Heart right ventricle (tissue), 16 donors: ENCODE measurements at regions not wholly inside any gene's neighbourhood (a gene's known extent, or its start where the extent isn't known, plus 50 kb on each side); places are given as distances from the start of the nearest gene placed in this dataset.
"Not testable (repeated sequence)": the region's sequence is repeated elsewhere in the genome, so short reads cannot be mapped to it uniquely, and the experiment has no call there.

Experiments
- ATAC-seq, 8 donors: fragments of 200-7000 bp; cut with Tn5 transposase; one replicate each; pipeline ENCODE4 v1.9.1; 2020; ENCODE audit warnings: mild to moderate bottlenecking in 8 of 8, moderate library complexity in 8 of 8, moderate number of reproducible peaks in 1 of 8
- DNase-seq, 2 donors: peaks; one replicate each; pipeline ENCODE4 v3.0.0-alpha.2; 2020
- H3K27ac ChIP-seq, 10 donors: fragments of 200-600 bp; sonication (generic) in 2 of 10; one replicate each; pipeline versions ENCODE4 v1.5.0 to v1.8.0; 2020 to 2022; ENCODE audit warnings: mild to moderate bottlenecking in 3 of 10
- H3K27me3 ChIP-seq, 7 donors: fragments of 200-600 bp; one replicate each; pipeline ENCODE4 v1.8.0; 2021 to 2022; ENCODE audit warnings: mild to moderate bottlenecking in 2 of 7
- H3K36me3 ChIP-seq, 9 donors: fragments of 200-600 bp; sonication (generic) in 1 of 9; one replicate each; pipeline versions ENCODE4 v1.5.0 to v1.8.0; 2020 to 2022; ENCODE audit warnings: mild to moderate bottlenecking in 2 of 9
- H3K4me1 ChIP-seq, 9 donors: fragments of 200-600 bp; sonication (generic) in 1 of 9; one replicate each; pipeline versions ENCODE4 v1.5.0 to v1.8.0; 2020 to 2022; ENCODE audit warnings: mild to moderate bottlenecking in 4 of 9
- H3K4me3 ChIP-seq, 10 donors: fragments of 200-600 bp; sonication (generic) in 2 of 10; one replicate each; pipeline versions ENCODE4 v1.5.0 to v1.8.0; 2020 to 2022; ENCODE audit warnings: mild to moderate bottlenecking in 7 of 10, moderate library complexity in 2 of 10
- H3K9me3 ChIP-seq, 11 donors: fragments of 200-600 bp in 10 of 11; sonication (generic) in 2 of 11; one replicate each; pipeline versions ENCODE4 v1.5.0 to v1.8.0; 2013 to 2022; ENCODE audit warnings: mild to moderate bottlenecking in 2 of 11, control low read depth in 1 of 11, moderate library complexity in 1 of 11
- WGBS, 2 donors: extraction: QIAGEN DNeasy Blood & Tissue Kit; methylation state at CpG; one replicate each; pipeline ENCODE4 v1.1.7; 2013; ENCODE audit warnings: inconsistent platforms in 1 of 2; 5-methylcytosine and 5-hydroxymethylcytosine counted together
- intact Hi-C, 10 donors: fragments of 100-400 bp; cut with DNase I; formaldehyde crosslinking; loops; one replicate each; pipeline versions ENCODE4 v1.11.1 to v1.14.2; 2022
- donor health status: Arrhythmogenic right ventricular cardiomyopathy.
- donor health status: ischemic (EF 13 %, LVEDD 7.1; RV severe dilation, severe dysfunction).
- donor health status: healthy with polysubstance abuse.
- donor health status: DM: no; HTN: yes; CAD: no.
- donor health status: DM: no; HTN: no; CAD: no.
- donor health status: ischemic (EF 25% LVEDD 6.9; RV normal size, moderate dysfunction).
- donor health status: ischemic (EF 25% LVEDD 5.7; RV mildly dilated, moderate dysfunction).
- donor health status: healthy.
- donor health status: DM: yes; HTN: yes; CAD: no.
- donor health status: Ischemic cardiomyopathy.
- donor health status: ischemic (EF 35%, LVEDD 5.7; RV mildly dilated, moderate dysfunction).
- donor health status: nonischemic (EF 11% LVEDD 7.7; RV severe dilation, severe dysfunction).
- donor health status: DM: yes; HTN: yes; CAD: no.
- donor health status: PGD.
- donor health status: ischemic (EF 29% LVEDD 5.4; RV normal size, mild dysfunction).
- donor health status: nonischemic (EF 23%, LVEDD 6.1; RV moderate dilation, normal function).

DNA sequence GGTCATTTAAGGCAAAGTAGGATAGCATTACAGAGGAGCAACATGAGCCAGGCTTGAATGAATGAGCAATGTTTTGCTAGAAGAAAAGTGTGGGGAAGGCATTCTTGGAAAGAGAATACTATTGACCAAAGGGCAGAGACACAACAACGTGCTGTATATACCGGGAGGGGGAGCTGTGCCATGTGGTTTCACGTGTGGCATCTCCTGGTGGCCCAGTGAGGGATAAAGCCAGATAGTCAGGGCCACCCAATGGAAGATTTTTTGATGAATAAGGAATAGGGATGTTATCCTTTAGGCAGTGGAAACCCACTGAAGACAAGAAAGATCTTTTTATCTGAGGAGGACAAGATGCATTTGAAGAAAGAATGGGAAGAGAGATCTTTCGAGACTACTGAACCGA lies 90.2 kb downstream of the ATP6V0E2 start:
- intact Hi-C loops, H3K27ac ChIP-seq, H3K4me3 ChIP-seq, H3K36me3 ChIP-seq, ATAC-seq, DNase-seq, H3K27me3 ChIP-seq, H3K4me1 ChIP-seq: not testable (repeated sequence)
- H3K9me3 ChIP-seq = peaks cover 0 to 17% (median 0%) of the 10 kb centered on the region in 11 donors
- 81 to 84% methylated on average over 4 of the region's 5 CpGs for WGBS, 2 donors

DNA sequence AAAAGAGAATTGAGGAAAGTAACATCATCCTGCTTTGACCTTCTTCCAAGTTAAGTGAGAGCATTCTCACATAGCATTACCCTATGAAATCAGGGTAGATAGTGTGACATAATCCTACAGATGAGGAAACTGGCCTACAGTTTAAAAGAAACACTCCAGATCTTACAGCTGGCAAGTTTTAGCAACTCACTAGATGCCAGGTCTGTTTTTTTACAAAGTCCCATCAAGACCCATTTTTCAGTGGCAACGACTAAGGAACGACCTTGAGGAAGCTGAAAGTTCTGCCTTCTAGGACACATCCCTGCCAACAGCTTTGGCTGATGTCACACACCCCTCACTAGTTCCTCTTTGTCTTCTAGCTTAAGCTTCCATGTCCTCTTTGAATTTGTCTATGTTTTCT lies 92.7 kb downstream of the ATP6V0E2 start:
- 66 to 83% methylated on average over 2 of the region's 2 CpGs for WGBS, 2 donors

DNA sequence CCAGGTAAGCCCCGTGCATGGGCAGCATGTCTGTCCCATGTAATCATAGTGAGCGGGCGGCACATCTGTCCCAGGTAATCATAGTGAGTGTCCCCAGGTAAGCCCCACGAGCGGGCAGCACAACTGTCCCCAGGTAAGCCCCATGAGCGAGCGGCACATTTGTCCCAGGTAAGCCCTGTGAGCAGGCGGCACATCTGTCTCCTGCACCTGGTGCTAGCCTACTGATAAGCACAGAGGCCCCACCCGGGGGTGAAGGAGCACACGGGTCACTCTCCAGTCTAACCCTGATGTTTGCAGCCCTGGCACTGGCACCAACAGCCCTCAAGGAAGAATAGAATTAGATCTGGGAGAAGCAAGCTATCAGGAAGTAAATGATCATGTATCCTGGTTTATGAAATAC lies 99.2 kb downstream of the ATP6V0E2 start:
- H3K27me3 ChIP-seq, DNase-seq, H3K4me3 ChIP-seq, H3K27ac ChIP-seq, H3K36me3 ChIP-seq, H3K9me3 ChIP-seq, H3K4me1 ChIP-seq, intact Hi-C loops, ATAC-seq: not testable (repeated sequence)
- WGBS, 2 donors = 85 to 88% methylated on average over 10 of the region's 10 CpGs

More for the DNA sequence above, 92.7 kb downstream of the ATP6V0E2 start:
- H3K4me3 ChIP-seq, intact Hi-C loops, ATAC-seq, H3K27me3 ChIP-seq, DNase-seq, H3K36me3 ChIP-seq, H3K27ac ChIP-seq, H3K9me3 ChIP-seq, H3K4me1 ChIP-seq: not testable (repeated sequence)

DNA sequence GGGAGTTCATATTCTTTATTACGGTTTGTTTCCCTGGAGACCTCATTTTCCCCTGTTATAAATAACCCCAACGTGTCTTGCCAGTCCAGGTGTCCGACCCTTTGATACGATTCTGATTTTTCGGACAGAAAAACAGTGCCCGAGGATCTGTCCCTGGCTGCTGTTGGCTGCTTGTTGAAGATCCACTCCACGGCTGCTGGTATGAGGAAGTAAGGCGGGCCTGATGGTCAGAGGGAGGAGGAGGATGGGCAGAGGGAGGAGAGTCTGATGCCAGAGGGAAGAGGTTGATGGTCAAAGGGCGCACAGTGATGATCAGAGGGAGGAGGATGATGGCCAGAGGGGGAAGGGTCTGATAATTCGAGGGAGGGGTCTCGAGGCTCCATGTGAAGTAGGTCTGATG lies 99.9 kb downstream of the ATP6V0E2 start:
- 80 to 92% methylated on average over 4 to 6 of the region's 11 CpGs for WGBS, 2 donors
- H3K27me3 ChIP-seq, DNase-seq, ATAC-seq, H3K4me1 ChIP-seq, H3K27ac ChIP-seq, H3K4me3 ChIP-seq, H3K9me3 ChIP-seq, H3K36me3 ChIP-seq, intact Hi-C loops: not testable (repeated sequence)

DNA sequence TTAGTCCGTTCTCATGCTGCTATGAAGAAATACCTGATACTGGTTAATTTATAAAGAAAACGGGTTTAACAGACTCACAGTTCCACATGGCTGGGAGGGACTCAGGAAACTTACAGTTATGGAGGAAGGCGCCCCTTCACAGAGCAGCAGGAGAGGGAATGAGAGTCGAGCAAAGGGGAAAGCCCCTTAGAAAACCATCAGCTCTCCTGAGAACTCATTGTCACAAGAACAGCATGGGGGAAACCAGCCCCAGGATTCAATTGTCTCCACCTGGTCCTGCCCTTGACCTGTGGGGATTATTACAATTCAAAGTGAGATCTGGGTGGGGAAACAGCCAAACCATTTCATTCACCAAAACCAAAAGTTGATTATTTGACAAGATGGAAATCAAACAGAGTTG lies 101.8 kb downstream of the ATP6V0E2 start:
- H3K27ac ChIP-seq, ATAC-seq, H3K4me3 ChIP-seq, intact Hi-C loops, H3K27me3 ChIP-seq, H3K9me3 ChIP-seq, H3K4me1 ChIP-seq, H3K36me3 ChIP-seq, DNase-seq: not testable (repeated sequence)
- 41 to 53% methylated on average over 4 of the region's 4 CpGs for WGBS, 2 donors

DNA sequence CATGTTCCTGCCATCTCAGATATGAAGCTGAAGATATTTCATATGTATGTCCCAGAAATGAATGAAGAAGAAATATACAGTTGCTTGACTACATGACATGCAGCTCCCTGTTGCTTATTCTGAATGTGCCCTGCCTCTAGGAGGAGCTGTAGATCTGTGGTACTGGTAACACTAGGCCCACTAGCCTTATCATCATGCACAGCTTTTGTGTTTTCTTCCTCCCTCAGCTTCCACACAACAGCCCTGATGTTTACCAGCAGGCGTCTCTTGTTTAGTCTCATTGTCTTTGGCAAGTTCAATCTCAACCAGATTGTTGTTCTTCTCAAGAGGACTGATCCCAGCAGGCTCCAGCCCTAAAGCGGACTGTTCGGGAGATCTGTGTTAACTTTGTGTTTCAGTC lies 104.8 kb downstream of the ATP6V0E2 start:
- H3K36me3 ChIP-seq, H3K4me1 ChIP-seq, H3K27me3 ChIP-seq, intact Hi-C loops, ATAC-seq, H3K9me3 ChIP-seq, H3K27ac ChIP-seq, DNase-seq, H3K4me3 ChIP-seq: not testable (repeated sequence)
- 71 to 88% methylated on average over 3 of the region's 3 CpGs for WGBS, 2 donors

DNA sequence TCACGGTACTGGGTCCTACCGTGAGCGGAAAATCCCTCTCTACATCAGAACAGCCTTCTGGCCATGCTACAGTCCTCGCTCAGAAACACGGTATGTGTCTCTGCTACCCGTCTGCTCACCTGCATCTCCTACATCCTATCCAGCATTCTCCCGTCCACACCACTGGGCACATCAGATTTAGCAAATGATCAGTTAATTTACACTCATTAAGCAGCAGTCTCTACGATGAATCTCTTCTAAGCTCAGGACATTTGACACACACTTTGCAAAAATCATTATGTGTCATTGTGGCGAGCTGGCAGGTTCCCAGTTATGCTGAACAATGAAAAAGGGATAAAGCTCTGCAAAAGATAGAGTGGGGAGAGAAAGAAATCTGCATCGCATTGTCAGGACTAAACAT lies 105.2 kb downstream of the ATP6V0E2 start:
- H3K36me3 ChIP-seq, H3K4me3 ChIP-seq, H3K27ac ChIP-seq, DNase-seq, ATAC-seq, H3K27me3 ChIP-seq, H3K9me3 ChIP-seq, intact Hi-C loops, H3K4me1 ChIP-seq: not testable (repeated sequence)
- 73 to 83% methylated on average over 5 to 10 of the region's 10 CpGs for WGBS, 2 donors

DNA sequence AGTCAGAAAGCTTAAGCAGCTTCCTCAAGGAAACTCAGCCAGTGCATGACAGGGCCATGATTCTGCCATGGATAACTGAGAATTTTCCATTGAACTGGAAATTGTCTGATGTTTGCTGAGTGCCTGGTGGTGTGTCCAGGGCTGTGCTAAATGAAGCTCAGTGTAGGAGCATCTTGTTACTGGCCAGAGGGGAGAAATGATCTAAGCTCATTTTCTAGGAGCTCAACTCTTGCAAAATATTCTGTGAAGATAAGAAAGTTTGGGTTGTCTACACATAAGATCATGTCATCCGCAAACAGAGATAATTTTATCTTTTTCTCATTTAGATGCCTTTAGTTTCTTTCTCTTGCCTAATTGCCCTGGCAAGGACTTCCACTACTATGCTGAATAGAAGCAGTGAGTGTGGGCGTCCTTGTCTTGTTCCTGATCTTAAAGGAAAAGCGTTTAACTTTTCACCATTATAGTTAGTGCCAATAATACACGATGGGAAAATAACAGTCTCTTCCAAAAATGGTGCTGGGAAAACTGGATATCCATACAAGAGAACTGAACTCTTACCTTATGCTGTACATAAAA lies 108.9 kb downstream of the ATP6V0E2 start:
- 46 to 51% methylated on average over 4 of the region's 4 CpGs for WGBS, 2 donors
- H3K4me3 ChIP-seq, H3K27me3 ChIP-seq, DNase-seq, H3K4me1 ChIP-seq, intact Hi-C loops, H3K9me3 ChIP-seq, H3K36me3 ChIP-seq, H3K27ac ChIP-seq: not testable (repeated sequence)
- ATAC-seq = peak in 4 of 8 donors; percentile 25 to 42 (median 34)

DNA sequence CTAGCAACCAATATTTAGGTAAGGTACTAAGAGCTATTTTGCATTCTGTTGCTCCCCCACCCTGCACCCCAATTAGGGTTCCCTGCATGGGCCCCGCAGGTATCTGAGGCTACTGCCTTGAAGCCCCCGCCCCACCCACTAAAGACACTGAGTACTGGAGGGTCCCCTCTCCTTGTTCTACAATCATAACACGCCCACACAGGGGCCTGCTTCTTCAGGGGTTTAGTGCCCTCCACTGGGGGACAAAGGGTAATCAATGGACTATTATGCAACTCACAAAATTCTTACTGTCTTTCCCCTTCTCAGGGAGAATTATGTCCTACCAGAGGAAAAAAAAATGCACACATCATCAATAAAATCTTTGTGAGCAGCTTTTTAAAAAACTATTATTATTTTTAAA lies 113.1 kb downstream of the ATP6V0E2 start:
- H3K4me1 ChIP-seq, H3K27ac ChIP-seq, H3K4me3 ChIP-seq, DNase-seq, intact Hi-C loops, ATAC-seq, H3K27me3 ChIP-seq, H3K36me3 ChIP-seq, H3K9me3 ChIP-seq: not testable (repeated sequence)
- WGBS, 2 donors = no CpG with 5 or more reads among the region's 3 CpGs

DNA sequence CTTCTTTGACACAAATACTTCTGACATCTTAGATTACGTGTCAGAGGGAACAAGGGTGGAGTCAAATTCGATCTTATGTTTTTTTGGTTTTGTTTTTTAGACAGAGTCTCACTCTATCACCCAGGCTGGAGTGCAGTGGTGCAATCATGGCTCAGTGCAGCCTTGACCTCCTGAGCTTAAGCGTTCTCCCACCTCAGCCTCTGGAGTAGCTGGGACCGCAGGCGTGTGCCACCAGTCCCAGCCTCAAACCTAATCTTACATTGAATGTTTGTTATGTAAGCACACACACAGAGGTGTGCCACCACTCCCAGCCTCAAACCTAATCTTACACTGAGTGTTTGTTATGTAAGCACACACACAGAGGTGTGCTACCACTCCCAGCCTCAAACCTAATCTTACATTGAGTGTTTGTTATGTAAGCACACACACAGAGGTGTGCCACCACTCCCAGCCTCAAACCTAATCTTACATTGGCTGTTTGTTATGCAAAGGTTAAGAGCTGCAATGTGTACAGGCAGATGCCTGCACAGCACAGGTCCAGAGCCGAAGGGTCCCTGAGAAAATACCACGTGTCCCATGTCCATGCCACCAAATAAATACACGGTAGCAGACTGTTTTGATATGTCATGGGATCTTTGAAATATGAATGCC lies 118.0 kb downstream of the ATP6V0E2 start:
- intact Hi-C loops, H3K4me3 ChIP-seq, H3K27ac ChIP-seq, H3K27me3 ChIP-seq, H3K4me1 ChIP-seq, H3K36me3 ChIP-seq, H3K9me3 ChIP-seq, ATAC-seq, DNase-seq: not testable (repeated sequence)
- 78 to 88% methylated on average over 8 of the region's 8 CpGs for WGBS, 2 donors

DNA sequence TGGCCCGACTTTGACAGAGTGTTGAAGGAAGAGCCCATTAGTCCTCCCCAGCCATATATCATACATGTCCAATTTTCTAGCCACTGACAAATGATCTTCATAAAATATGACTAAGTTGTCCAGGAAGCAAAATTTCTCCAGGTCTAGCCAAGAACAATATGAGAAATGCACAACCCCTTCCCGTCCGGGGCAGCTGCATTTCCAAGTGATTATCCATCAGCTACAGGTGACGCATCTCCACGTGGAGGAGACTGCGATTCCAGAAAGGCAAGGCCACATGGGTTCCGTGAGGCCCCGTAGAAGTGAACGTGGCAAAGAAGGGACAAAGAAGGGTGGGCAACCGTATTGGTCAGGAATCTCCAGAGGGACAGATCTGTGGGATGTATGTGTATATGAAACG lies 118.6 kb downstream of the ATP6V0E2 start:
- not testable (repeated sequence) for H3K4me3 ChIP-seq, ATAC-seq

More for the DNA sequence above, 118.6 kb downstream of the ATP6V0E2 start:
- H3K27ac ChIP-seq, H3K27me3 ChIP-seq, H3K36me3 ChIP-seq, DNase-seq, H3K9me3 ChIP-seq, H3K4me1 ChIP-seq, intact Hi-C loops: not testable (repeated sequence)
- 87 to 88% methylated on average over 11 of the region's 11 CpGs for WGBS, 2 donors
